Ascending aorta (tissue), 2 donors: ENCODE measurements at regions not wholly inside any gene's neighbourhood (a gene's known extent, or its start where the extent isn't known, plus 50 kb on each side); places are given as distances from the start of the nearest gene placed in this dataset.
"Not testable (repeated sequence)": the region's sequence is repeated elsewhere in the genome, so short reads cannot be mapped to it uniquely, and the experiment has no call there.

Source experiments
- DNase-seq, 2 donors: peaks; one replicate each; pipeline ENCODE4 v3.0.0-alpha.2; 2019; ENCODE audit warnings: low spot score in 2 of 2
- H3K27ac ChIP-seq, 2 donors: fragments of 200-600 bp; sonication (generic); one replicate each; pipeline ENCODE4 v1.5.1; 2016 to 2017; ENCODE audit warnings: mild to moderate bottlenecking in 1 of 2
- H3K27me3 ChIP-seq: fragments of 200-600 bp; sonication (generic); one replicate; pipeline ENCODE4 v1.5.1; 2017
- H3K36me3 ChIP-seq, 2 donors: fragments of 200-600 bp; sonication (generic); one replicate each; pipeline ENCODE4 v1.5.1; 2016
- H3K4me1 ChIP-seq, 2 donors: fragments of 200-600 bp; sonication (generic); one replicate each; pipeline ENCODE4 v1.5.1; 2016 to 2017; ENCODE audit warnings: mild to moderate bottlenecking in 1 of 2
- H3K4me3 ChIP-seq, 2 donors: fragments of 200-600 bp; sonication (generic); one replicate each; pipeline ENCODE4 v1.5.1; 2016 to 2017; ENCODE audit warnings: mild to moderate bottlenecking in 1 of 2
- H3K9me3 ChIP-seq, 2 donors: fragments of 200-600 bp; sonication (generic); one replicate each; pipeline ENCODE4 v1.5.1; 2016
- CTCF ChIP-seq, 3 experiments: fragments of 200-600 bp in 2 of 3; fragments of 450-650 bp in 1 of 3; sonication (generic) in 2 of 3; IDR thresholded peaks; one replicate each; pipeline ENCODE4 v1.5.1; 2016 to 2019; ENCODE audit warnings: antibody characterized with exemption in 3 of 3, mild to moderate bottlenecking in 1 of 3, moderate library complexity in 1 of 3
- intact Hi-C: fragments of 100-400 bp; cut with DNase I; formaldehyde crosslinking; loops from one replicate; pipeline ENCODE4 v1.15.1; 2023

DNA sequence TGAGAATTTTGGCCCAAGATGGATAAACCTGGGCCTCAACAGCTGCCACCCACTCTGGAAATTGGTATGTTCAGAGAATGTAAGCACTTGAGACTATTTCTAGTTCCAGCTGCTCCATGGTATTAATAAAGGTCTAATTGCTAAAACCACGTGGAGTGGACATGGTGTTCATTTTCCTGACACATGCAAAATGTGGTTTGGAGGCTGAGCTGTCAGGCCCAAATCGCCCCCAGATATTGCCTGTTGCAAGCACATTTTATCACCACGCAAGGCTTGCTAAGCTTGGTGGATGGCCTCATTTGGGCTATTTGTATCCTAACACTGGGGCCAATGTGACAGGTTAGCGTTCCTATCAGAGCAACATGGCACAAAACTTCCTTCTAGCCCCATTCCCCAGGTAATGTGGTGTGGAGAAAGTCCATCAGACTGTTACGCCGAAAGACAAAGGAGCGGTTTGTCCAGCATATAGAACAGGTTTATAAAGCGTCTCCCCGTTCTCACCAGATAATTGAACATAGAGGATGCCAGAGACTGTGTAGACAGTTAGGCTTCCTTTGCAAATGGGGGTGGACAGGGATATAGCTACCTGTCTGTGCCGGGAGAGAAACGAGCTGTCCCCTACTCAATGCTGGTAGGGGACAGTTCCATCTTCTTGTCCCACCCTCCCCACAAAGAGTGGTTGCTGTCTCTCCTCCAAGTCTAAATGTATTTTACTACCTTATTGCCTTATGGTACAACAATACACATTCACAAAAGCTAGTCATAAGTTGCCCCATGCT, 78.0 kb upstream of the ANKRD1 start:
- peaks cover 0 to 4% of the 10 kb centered on the region in 2 donors for H3K4me1 ChIP-seq
- intact Hi-C loops, result no loop called here
- no peaks in the 10 kb centered on the region for H3K36me3 ChIP-seq
- no peak for TF ChIP-seq CTCF (IDR thresholded peaks at IDR 0.05)
- H3K9me3 ChIP-seq, result no peaks in the 10 kb centered on the region
- no peaks in the 10 kb centered on the region for H3K27me3 ChIP-seq
- no peak overlapping the region for H3K4me3 ChIP-seq
- H3K27ac ChIP-seq, result no peak overlapping the region
- DNase-seq, result no peak

DNA sequence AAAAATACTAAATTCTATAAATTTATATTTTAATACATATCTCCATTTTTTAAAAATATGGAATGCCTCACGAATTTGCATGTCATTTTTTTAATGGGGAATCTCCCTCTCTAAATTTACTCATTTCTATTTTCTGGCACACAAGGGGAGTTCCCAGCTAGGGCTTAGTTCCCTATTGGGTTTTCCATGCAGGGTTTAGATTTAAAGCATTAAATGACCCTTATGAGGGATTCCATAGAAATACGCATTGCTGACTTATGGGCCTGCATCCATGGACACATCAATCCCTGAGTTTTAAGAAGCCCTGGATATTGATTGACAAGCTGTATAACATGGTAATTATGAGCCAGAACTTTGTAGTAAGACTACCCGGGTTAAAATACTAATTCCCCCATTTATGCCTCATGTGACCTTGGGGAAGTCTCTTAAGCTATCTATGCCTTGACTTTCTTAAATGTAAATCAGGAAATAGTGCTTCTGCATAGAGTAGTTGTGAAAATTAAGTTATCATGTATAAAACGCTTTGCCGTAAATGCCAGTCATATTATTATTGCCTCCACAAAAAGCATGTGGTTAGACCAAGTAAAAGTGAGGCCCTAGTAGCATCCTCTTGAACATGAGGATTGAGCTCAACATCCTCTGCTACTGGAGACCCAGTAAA, 78.8 kb upstream of the ANKRD1 start:
- H3K27ac ChIP-seq, result no peak overlapping the region
- no peak for DNase-seq
- H3K4me1 ChIP-seq, result no peaks in the 10 kb centered on the region
- intact Hi-C loops, result no loop called here
- H3K36me3 ChIP-seq, result no peaks in the 10 kb centered on the region
- H3K27me3 ChIP-seq, result no peaks in the 10 kb centered on the region
- no peak for TF ChIP-seq CTCF (IDR thresholded peaks at IDR 0.05)
- no peaks in the 10 kb centered on the region for H3K9me3 ChIP-seq
- H3K4me3 ChIP-seq, result no peak overlapping the region

GRCh38 chr10:91000470-91000869, 79.6 kb upstream of the ANKRD1 start:
- H3K27ac ChIP-seq, result no peak overlapping the region
- H3K4me1 ChIP-seq, result no peaks in the 10 kb centered on the region
- intact Hi-C loops, result no loop called here
- H3K27me3 ChIP-seq, result no peaks in the 10 kb centered on the region
- no peak for TF ChIP-seq CTCF (IDR thresholded peaks at IDR 0.05)
- no peaks in the 10 kb centered on the region for H3K36me3 ChIP-seq
- H3K4me3 ChIP-seq, result no peak overlapping the region
- no peaks in the 10 kb centered on the region for H3K9me3 ChIP-seq
- DNase-seq, result no peak

DNA sequence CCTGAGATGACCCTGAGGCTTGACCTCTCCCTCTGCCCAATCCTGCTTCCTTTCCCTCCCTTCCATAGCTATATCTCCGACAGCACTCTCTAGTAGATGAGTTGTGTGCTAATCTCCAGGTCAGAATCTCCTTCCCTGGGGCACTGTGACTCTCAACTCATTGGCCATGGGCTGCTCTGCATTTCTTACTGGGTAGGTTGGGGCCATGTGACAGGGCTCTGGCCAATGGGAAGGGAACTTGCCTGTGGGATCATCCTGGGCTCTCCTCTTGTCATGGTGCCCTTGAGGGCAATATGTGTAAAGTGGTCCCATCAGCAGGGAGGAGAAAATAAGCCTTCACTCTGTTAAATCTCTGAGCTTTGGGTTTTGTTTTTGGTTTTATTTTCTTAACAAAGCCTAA, 80.1 kb upstream of the ANKRD1 start:
- TF ChIP-seq CTCF (IDR thresholded peaks at IDR 0.05), result no peak
- Histone ChIP-seq H3K36me3 (no peaks in the 10 kb centered on the region), H3K9me3 (no peaks in the 10 kb centered on the region), H3K4me1 (no peaks in the 10 kb centered on the region), H3K27ac (no peak overlapping the region), H3K4me3 (no peak overlapping the region), H3K27me3 (no peaks in the 10 kb centered on the region)
- DNase-seq, result no peak
- intact Hi-C loops, result no loop called here

- no peak overlapping the region for H3K4me3 ChIP-seq
- H3K27ac ChIP-seq, result no peak overlapping the region
- no peaks in the 10 kb centered on the region for H3K27me3 ChIP-seq
- H3K36me3 ChIP-seq, result no peaks in the 10 kb centered on the region
- DNase-seq, result no peak
- intact Hi-C loops, result no loop called here
- H3K4me1 ChIP-seq, result peaks cover 0 to 5% of the 10 kb centered on the region in 2 donors
- no peak for TF ChIP-seq CTCF (IDR thresholded peaks at IDR 0.05)
- H3K9me3 ChIP-seq, result no peaks in the 10 kb centered on the region
These were observed 81.8 kb upstream of the ANKRD1 start for GRCh38 chr10:91002656-91003055.

DNA sequence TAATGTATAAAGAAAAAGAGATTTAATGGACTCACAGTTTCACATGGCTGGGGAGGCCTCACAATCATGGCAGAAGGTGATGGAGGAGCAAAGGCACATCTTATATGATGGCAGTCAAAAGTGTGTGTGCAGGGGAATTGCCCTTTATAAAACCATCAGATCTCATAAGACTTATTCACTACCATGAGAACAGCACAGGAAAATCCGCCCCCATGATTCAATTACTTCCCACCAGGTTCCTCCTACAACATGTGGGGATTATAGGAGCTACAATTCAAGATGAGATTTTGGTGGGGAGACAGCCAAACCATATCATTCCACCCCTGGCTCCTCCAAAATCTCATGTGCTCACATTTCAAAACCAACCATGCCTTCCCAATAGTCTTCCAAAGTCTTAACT, 82.5 kb upstream of the ANKRD1 start:
- H3K4me1 ChIP-seq, H3K4me3 ChIP-seq, H3K9me3 ChIP-seq, intact Hi-C loops, H3K27me3 ChIP-seq, H3K27ac ChIP-seq, DNase-seq, H3K36me3 ChIP-seq: not testable (repeated sequence)

DNA sequence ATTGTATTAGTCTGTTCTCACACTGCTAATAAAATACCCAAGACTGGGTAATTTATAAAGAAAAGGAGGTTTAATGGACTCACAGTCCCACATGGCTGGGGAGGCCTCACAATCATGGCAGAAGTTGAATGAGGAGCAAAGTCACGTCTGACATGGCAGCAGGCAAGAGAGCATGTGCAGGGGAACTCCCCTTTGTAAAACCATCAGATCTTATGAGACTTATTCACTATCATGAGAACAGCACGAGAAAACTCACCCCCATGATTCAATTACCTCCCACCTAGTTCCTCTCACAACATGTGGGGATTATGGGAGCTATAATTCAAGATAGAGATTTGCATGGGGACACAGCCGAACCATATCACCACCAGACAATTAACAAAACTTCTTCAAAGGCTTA, 84.4 kb upstream of the ANKRD1 start:
- H3K27me3 ChIP-seq, H3K9me3 ChIP-seq, DNase-seq, H3K36me3 ChIP-seq, H3K27ac ChIP-seq, H3K4me1 ChIP-seq, H3K4me3 ChIP-seq: not testable (repeated sequence)
- intact Hi-C loops, result loop anchor here (5.0 kb wide), 2 partner anchors 72 to 157 kb away; no protein-coding TSS in a partner anchor
